IMR-90 (cell line): ENCODE measurements at regions not wholly inside any gene's neighbourhood (a gene's known extent, or its start where the extent isn't known, plus 50 kb on each side); places are given as distances from the start of the nearest gene placed in this dataset.

ENCODE experiments used
- CTCF ChIP-seq: conservative IDR thresholded peaks from 2 replicates; pipeline ENCODE4 v1.5.1; 2012; ENCODE audit warnings: mild to moderate bottlenecking, low read depth, low read length, improper control_type of control experiment
- MXI1 ChIP-seq: IDR thresholded peaks from 2 replicates; pipeline ENCODE4 v1.6.1; 2012; ENCODE audit warnings: low read depth, mild to moderate bottlenecking, low read length, moderate library complexity, borderline replicate concordance
- POLR2A ChIP-seq: IDR thresholded peaks from 2 replicates; pipeline ENCODE4 v1.6.1; 2012; ENCODE audit warnings: mild to moderate bottlenecking, low read depth, low read length
- RAD21 ChIP-seq: IDR thresholded peaks from 2 replicates; pipeline ENCODE4 v1.6.1; 2012; ENCODE audit warnings: low read length, improper control_type of control experiment
- TF ChIP-seq, protein P1 (sequence below): fragments of 150-350 bp; IDR thresholded peaks from 2 replicates; pipeline ENCODE4 v1.6.1; 2017; ENCODE audit warnings: mild to moderate bottlenecking, antibody characterized with exemption, low read length, low read depth

DNA sequence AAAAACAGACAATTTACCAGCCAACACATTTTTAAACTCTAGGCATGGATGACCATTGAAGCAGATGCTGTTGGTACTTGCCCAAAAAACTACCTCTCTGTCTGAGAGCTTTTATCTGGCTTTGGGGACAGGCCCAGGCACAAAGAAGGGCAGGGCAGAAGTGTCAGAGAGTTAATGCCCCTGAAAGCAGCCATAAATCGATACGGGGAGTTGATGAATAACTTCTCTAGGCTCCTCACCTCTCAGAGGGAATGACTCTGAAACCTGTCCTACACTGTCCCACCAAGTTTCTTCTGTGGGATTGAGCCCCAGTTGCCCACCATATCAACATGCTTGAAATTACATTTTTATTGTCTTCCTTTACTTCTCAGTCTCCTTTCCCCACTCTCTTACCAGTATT, 113.0 kb upstream of the DAAM1 start:
- TF ChIP-seq CTCF (no peak), POLR2A (no peak), RAD21 (no peak), MXI1 (no peak)
- TF ChIP-seq, protein P1, sequence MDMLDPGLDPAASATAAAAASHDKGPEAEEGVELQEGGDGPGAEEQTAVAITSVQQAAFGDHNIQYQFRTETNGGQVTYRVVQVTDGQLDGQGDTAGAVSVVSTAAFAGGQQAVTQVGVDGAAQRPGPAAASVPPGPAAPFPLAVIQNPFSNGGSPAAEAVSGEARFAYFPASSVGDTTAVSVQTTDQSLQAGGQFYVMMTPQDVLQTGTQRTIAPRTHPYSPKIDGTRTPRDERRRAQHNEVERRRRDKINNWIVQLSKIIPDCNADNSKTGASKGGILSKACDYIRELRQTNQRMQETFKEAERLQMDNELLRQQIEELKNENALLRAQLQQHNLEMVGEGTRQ = no peak
